ENCODE measurements at regions not wholly inside any gene's neighbourhood (a gene's known extent, or its start where the extent isn't known, plus 50 kb on each side); places are given as distances from the start of the nearest gene placed in this dataset.
A peak's percentile ranks its signal among the peaks of the same experiment; 100 is the strongest.
"Not testable (repeated sequence)": the region's sequence is repeated elsewhere in the genome, so short reads cannot be mapped to it uniquely, and the experiment has no call there.

- no peak overlapping the region for H3K27ac ChIP-seq
- TF ChIP-seq CTCF (conservative IDR thresholded peaks at IDR 0.05), result no peak
Measured at GRCh38 chr2:167572883-167573619, 674.3 kb downstream of the STK39 start.

- H3K27ac ChIP-seq, result no peak overlapping the region
- no peak for TF ChIP-seq CTCF (conservative IDR thresholded peaks at IDR 0.05)
Measured at GRCh38 chr2:167570370-167570769, 677.0 kb downstream of the STK39 start.

- H3K27ac ChIP-seq, result not testable (repeated sequence)
Measured at GRCh38 chr2:167563885-167564619, 675.8 kb downstream of the XIRP2 start.

GRCh38 chr2:167558272-167558991, 670.2 kb downstream of the XIRP2 start:
- H3K27ac ChIP-seq, result not testable (repeated sequence)

- no peak for TF ChIP-seq CTCF (conservative IDR thresholded peaks at IDR 0.05)
- H3K27ac ChIP-seq, result no peak overlapping the region
Measured at GRCh38 chr2:167555098-167555720, 666.9 kb downstream of the XIRP2 start.

- TF ChIP-seq CTCF (conservative IDR thresholded peaks at IDR 0.05), result no peak
- H3K27ac ChIP-seq, result no peak overlapping the region
Measured at GRCh38 chr2:167553635-167554034, 665.4 kb downstream of the XIRP2 start.

GRCh38 chr2:167551416-167551815, 663.1 kb downstream of the XIRP2 start:
- TF ChIP-seq CTCF (conservative IDR thresholded peaks at IDR 0.05), result no peak
- H3K27ac ChIP-seq, result no peak overlapping the region

- H3K27ac ChIP-seq, result no peak overlapping the region
Measured at GRCh38 chr2:167550448-167550847, 662.2 kb downstream of the XIRP2 start.

More at GRCh38 chr2:167550448-167550847, 662.2 kb downstream of the XIRP2 start:
- TF ChIP-seq CTCF (conservative IDR thresholded peaks at IDR 0.05), result peak; percentile 55; the same call in 1 of the 2 replicates

Measured in VCaP (cell line).